ENCODE measurements at regions not wholly inside any gene's neighbourhood (a gene's known extent, or its start where the extent isn't known, plus 50 kb on each side); places are given as distances from the start of the nearest gene placed in this dataset.
"Not testable (repeated sequence)": the region's sequence is repeated elsewhere in the genome, so short reads cannot be mapped to it uniquely, and the experiment has no call there.

- no peak for DNase-seq (ENCODE audit: low read depth)
These were observed 421.4 kb upstream of the LCORL start for GRCh38 chr4:18442957-18443356.

- no peak for DNase-seq (ENCODE audit: low read depth)
These were observed 420.1 kb upstream of the LCORL start for GRCh38 chr4:18441676-18442075.

GRCh38 chr4:18441203-18441590 lies 419.6 kb upstream of the LCORL start:
- no peak for DNase-seq (ENCODE audit: low read depth)

- no peak for DNase-seq (ENCODE audit: low read depth)
These were observed 419.1 kb upstream of the LCORL start for GRCh38 chr4:18440527-18441202.

DNA sequence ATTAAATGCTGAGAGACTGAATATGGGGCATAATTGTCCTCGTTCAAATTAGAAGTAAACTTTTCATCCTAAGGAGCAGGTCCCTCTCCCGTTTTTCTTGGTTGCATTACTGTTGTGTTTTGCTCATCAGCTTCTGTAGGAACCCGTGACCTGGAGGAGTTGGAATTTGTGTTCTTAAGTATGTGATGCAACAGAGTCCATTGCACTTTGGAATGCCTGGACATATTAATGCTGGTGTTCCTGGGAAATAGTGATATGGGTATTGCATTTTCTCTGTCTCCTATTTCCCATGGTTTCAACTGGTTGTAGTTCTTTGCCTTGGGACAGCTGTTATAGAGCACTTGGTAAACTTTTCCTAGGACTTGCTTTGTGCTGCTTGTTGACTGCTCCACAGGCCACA lies 417.8 kb upstream of the LCORL start:
- DNase-seq (ENCODE audit: low read depth) = no peak

DNA sequence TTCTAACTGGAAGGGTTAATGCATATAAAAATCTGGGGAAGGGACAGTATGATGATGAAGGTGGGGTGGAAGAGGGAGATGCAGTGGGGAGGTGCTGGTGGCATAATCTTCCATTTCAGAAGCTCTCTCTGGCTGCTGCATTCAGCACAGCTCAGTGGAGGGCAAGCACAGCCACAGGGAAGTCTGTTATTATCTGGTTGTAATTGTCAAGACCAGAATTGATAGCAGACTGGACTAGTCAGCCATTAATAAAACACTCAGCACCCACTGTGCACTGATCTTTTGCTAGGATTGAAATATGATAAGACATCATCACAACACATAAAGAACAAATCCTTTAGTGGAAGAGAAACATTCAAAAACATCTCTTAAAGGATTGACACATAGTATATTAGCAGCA lies 414.2 kb upstream of the LCORL start:
- no peak for DNase-seq (ENCODE audit: low read depth)

GRCh38 chr4:18422685-18423084 lies 401.1 kb upstream of the LCORL start:
- no peak for DNase-seq (ENCODE audit: low read depth)

DNA sequence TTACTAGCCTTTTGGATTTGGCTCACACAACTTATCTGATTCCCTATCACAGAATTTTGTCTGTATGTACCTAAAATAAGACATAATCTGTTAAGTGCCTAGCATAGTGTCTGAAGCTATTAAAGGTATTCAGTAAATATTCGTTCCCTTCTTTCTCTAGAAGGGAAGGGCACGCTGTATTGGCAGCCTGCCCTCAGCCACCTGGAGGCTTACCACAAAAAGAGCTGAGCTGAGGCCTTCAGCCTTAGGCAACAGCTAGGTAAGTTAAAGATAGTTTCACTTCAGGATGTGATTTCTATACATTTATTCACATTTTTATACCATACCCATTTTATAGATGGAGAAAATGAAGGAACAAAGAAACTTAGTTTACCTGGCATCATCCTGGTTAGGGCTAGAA lies 400.0 kb upstream of the LCORL start:
- no peak for DNase-seq (ENCODE audit: low read depth)

DNA sequence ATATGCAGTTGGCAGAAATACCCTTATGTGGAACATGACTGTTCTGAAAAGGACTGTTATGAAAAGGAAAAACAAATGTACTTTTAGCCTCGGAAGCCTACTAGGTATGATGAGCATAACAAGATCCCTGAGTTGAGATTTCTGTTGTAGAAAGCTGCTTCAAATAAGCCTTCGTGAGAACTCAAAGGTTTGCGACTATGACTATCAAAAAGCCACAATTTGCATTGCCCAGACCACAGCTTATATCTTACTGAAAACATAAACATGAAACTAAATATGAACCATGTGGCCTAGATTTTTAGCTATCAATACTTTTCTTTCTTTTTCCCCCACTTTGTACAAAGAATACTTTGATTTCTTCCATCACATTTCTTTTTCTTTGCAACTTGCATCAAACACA lies 398.2 kb upstream of the LCORL start:
- no peak for DNase-seq (ENCODE audit: low read depth)

GRCh38 chr4:18418195-18418898 lies 396.8 kb upstream of the LCORL start:
- DNase-seq (ENCODE audit: low read depth) = not testable (repeated sequence)

- DNase-seq (ENCODE audit: low read depth) = not testable (repeated sequence)
These were observed 396.1 kb upstream of the LCORL start for GRCh38 chr4:18417651-18418050.

DNA sequence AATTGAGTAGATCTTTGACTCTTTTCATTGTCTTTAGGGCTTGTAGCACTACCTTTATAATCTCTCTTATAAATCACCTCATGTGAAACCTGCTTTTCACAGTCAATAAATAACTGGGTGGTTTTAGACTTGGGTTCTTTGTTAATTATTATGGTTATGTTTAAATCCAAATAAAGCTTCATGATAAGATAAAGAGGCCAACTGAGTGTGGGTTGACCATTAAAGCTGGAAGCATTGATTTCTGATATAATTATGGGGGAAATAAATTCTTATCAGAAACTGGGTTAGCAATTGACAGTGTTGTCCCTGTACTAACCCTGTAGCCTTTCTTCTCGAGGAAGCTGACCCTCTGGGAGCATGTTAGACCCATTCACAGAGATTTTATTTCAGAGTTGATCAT lies 384.7 kb upstream of the LCORL start:
- DNase-seq (ENCODE audit: low read depth) = no peak

- DNase-seq (ENCODE audit: low read depth) = no peak
These were observed 383.5 kb upstream of the LCORL start for GRCh38 chr4:18405054-18405453.

GRCh38 chr4:18404642-18405041 lies 383.1 kb upstream of the LCORL start:
- DNase-seq (ENCODE audit: low read depth) = no peak

- DNase-seq (ENCODE audit: low read depth) = no peak
These were observed 381.8 kb upstream of the LCORL start for GRCh38 chr4:18403327-18403726.

- no peak for DNase-seq (ENCODE audit: low read depth)
These were observed 380.3 kb upstream of the LCORL start for GRCh38 chr4:18401868-18402267.

- no peak for DNase-seq (ENCODE audit: low read depth)
These were observed 379.9 kb upstream of the LCORL start for GRCh38 chr4:18401425-18401824.

- no peak for DNase-seq (ENCODE audit: low read depth)
These were observed 377.1 kb upstream of the LCORL start for GRCh38 chr4:18398661-18399060.

DNA sequence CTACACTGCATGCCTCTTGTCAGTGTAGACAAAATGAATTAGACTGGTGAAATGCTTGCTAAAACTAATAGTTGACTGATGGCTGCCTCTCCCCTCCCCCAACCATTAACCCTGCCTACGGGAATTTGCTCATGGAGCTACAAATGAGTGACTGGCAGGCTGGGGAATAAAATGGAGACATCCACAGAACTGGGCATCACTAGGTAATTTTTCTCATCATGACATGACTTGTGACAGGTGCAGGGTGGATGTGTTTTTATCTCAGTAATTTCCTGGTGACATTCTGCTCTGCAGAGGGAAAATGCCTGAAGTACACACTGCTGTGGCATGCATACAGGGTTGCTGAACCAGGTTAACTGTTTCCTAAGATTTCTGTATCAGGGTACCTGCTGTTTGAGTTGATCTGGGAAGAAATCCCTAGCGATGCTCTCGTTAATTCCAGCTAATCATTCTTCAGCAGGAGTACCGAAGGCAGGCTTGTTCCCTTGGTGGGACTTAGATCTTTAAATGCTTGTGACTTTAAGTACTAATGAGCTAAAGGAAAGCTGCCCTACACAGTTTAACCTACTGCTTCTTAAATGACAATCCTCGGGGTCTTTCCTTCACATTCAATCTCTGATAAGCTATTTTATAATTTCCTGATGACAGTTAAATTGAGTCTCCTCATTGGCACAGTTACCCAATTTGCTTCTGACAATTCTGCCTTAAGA lies 376.3 kb upstream of the LCORL start:
- no peak for DNase-seq (ENCODE audit: low read depth)

- no peak for DNase-seq (ENCODE audit: low read depth)
These were observed 373.1 kb upstream of the LCORL start for GRCh38 chr4:18394656-18395055.

GRCh38 chr4:18391354-18391728 lies 369.8 kb upstream of the LCORL start:
- no peak for DNase-seq (ENCODE audit: low read depth)

- no peak for DNase-seq (ENCODE audit: low read depth)
These were observed 369.2 kb upstream of the LCORL start for GRCh38 chr4:18390655-18391353.

DNA sequence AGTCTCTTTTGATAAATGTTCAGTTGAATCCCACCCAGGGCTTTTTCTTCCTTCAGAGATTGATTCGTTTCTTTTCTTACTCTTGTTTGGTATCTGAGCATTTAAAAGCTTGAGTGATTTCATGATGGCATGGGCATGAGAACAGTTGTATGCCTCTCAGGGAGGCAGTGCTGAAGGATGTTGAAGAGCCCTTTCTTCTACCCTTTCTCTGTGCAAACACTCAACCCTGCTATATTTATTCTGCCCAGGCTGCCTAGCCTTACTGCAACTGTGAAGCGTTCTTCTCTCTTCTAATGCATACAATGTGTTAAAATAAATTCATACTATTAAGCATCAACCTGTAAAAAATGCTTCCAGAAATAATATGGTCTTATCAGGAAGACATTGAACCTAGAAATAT lies 367.6 kb upstream of the LCORL start:
- no peak for DNase-seq (ENCODE audit: low read depth)
